ENCODE measurements at regions not wholly inside any gene's neighbourhood (a gene's known extent, or its start where the extent isn't known, plus 50 kb on each side); places are given as distances from the start of the nearest gene placed in this dataset.

DNA sequence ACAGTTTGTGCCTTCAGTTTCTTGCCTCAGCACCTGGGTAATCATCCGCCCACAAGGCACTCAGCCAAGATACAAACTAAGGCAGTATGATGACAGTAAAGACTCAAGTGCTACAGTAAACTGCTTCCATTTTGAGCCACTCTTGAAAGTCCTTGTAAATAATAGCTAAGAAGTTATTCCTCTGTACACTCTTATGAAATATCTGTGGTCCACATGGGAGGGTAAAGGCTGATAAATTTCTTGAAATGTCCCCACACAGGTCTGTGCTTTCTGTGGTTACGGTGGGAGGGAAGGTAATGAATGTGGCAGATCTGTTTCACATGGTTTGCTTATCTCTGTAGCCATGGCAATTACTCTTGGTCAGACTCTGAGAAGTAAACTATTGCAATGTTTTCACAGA lies 551.0 kb upstream of the ZWINT start:
- Histone ChIP-seq H3K27ac (no peak overlapping the region), H3K4me3 (ENCODE audit: low read depth, low read length) (no peak overlapping the region), H3K27me3 (replicated peaks) (no peaks in the 10 kb centered on the region), H3K36me3 (replicated peaks) (no peaks in the 10 kb centered on the region)
- in situ Hi-C loops (cut with HindIII; ENCODE audit: low pct_ligation_motif_present, low sequenced_read_pairs): no loop called here
- TF ChIP-seq, protein P1, sequence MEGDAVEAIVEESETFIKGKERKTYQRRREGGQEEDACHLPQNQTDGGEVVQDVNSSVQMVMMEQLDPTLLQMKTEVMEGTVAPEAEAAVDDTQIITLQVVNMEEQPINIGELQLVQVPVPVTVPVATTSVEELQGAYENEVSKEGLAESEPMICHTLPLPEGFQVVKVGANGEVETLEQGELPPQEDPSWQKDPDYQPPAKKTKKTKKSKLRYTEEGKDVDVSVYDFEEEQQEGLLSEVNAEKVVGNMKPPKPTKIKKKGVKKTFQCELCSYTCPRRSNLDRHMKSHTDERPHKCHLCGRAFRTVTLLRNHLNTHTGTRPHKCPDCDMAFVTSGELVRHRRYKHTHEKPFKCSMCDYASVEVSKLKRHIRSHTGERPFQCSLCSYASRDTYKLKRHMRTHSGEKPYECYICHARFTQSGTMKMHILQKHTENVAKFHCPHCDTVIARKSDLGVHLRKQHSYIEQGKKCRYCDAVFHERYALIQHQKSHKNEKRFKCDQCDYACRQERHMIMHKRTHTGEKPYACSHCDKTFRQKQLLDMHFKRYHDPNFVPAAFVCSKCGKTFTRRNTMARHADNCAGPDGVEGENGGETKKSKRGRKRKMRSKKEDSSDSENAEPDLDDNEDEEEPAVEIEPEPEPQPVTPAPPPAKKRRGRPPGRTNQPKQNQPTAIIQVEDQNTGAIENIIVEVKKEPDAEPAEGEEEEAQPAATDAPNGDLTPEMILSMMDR (IDR thresholded peaks at IDR 0.05; ENCODE audit: low read depth, low read length, missing control alignments): no peak
- DNase-seq: no peak

GRCh38 chr10:56905051-56905450 lies 544.0 kb upstream of the ZWINT start:
- H3K27me3 ChIP-seq (replicated peaks): no peaks in the 10 kb centered on the region
- in situ Hi-C loops (cut with HindIII; ENCODE audit: low pct_ligation_motif_present, low sequenced_read_pairs): no loop called here
- H3K27ac ChIP-seq: no peak overlapping the region
- H3K4me3 ChIP-seq (ENCODE audit: low read depth, low read length): no peak overlapping the region
- TF ChIP-seq, protein P1 (IDR thresholded peaks at IDR 0.05; ENCODE audit: low read depth, low read length, missing control alignments): no peak
- no peak for DNase-seq
- no peaks in the 10 kb centered on the region for H3K36me3 ChIP-seq (replicated peaks)

GRCh38 chr10:56902554-56902953 lies 541.5 kb upstream of the ZWINT start:
- Histone ChIP-seq H3K36me3 (replicated peaks) (no peaks in the 10 kb centered on the region), H3K27ac (no peak overlapping the region), H3K4me3 (ENCODE audit: low read depth, low read length) (no peak overlapping the region), H3K27me3 (replicated peaks) (no peaks in the 10 kb centered on the region)
- in situ Hi-C loops (cut with HindIII; ENCODE audit: low pct_ligation_motif_present, low sequenced_read_pairs): no loop called here
- DNase-seq: no peak
- TF ChIP-seq, protein P1 (IDR thresholded peaks at IDR 0.05; ENCODE audit: low read depth, low read length, missing control alignments): no peak

DNA sequence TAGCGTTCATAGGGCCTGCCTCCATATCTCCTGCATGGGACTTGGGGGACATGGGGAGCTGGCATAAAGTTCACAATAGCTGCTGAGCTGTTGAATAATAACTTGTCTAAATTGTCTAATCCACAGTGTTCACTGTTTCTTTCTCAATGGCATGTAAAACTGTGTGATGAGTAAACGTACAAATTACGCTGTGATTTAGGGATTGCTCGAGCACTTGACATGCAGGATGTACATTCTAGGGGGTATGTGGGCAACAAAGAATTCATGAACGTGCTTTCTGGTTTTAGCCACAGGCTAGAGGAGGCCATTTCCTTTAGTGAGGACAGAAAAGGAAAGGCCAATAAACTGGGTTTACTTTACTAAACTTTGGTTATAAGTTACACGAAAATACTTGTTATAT lies 534.2 kb upstream of the ZWINT start:
- TF ChIP-seq, protein P1 (IDR thresholded peaks at IDR 0.05; ENCODE audit: low read depth, low read length, missing control alignments): no peak
- in situ Hi-C loops (cut with HindIII; ENCODE audit: low pct_ligation_motif_present, low sequenced_read_pairs): no loop called here
- H3K4me3 ChIP-seq (ENCODE audit: low read depth, low read length): no peak overlapping the region
- no peak for DNase-seq
- no peak overlapping the region for H3K27ac ChIP-seq
- H3K36me3 ChIP-seq (replicated peaks): no peaks in the 10 kb centered on the region
- no peaks in the 10 kb centered on the region for H3K27me3 ChIP-seq (replicated peaks)

- TF ChIP-seq, protein P1 (IDR thresholded peaks at IDR 0.05; ENCODE audit: low read depth, low read length, missing control alignments): no peak
- in situ Hi-C loops (cut with HindIII; ENCODE audit: low pct_ligation_motif_present, low sequenced_read_pairs): no loop called here
- Histone ChIP-seq H3K4me3 (ENCODE audit: low read depth, low read length) (no peak overlapping the region), H3K27me3 (replicated peaks) (no peaks in the 10 kb centered on the region), H3K36me3 (replicated peaks) (no peaks in the 10 kb centered on the region), H3K27ac (no peak overlapping the region)
- no peak for DNase-seq
These were observed 520.2 kb upstream of the ZWINT start for GRCh38 chr10:56881218-56881617.

DNA sequence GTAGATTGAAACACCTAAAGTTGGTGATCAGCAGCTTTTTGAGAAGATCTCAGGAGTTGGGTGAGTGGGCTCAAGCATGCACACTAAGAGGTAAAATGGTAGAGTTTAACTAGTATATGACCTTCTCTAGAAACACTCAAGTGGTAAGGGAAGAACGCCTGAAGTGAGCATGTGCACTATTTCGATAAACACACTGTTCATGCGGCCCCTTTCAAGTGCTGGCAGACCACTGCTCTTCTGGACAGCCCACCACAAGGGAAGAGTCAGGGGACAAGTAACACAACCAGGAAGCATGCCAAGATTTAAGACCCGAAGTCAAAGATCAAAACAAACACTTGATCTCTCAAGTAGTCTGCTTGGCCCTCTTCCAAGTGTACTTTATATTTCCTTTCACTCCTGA lies 519.5 kb upstream of the ZWINT start:
- in situ Hi-C loops (cut with HindIII; ENCODE audit: low pct_ligation_motif_present, low sequenced_read_pairs): no loop called here
- H3K4me3 ChIP-seq (ENCODE audit: low read depth, low read length): no peak overlapping the region
- TF ChIP-seq, protein P1 (IDR thresholded peaks at IDR 0.05; ENCODE audit: low read depth, low read length, missing control alignments): no peak
- H3K36me3 ChIP-seq (replicated peaks): no peaks in the 10 kb centered on the region
- no peaks in the 10 kb centered on the region for H3K27me3 ChIP-seq (replicated peaks)
- DNase-seq: no peak
- H3K27ac ChIP-seq: no peak overlapping the region

All from brain microvascular endothelial cell (primary cell).